HEK293 (cell line): ENCODE measurements at regions not wholly inside any gene's neighbourhood (a gene's known extent, or its start where the extent isn't known, plus 50 kb on each side); places are given as distances from the start of the nearest gene placed in this dataset.

Experiments used
- GLI2 ChIP-seq: fragments of 450-650 bp; formaldehyde crosslinking; IDR thresholded peaks from 2 replicates; pipeline ENCODE4; 2017; ENCODE audit warnings: missing biosample characterization, missing genetic modification characterization, low read depth, borderline replicate concordance
- MEIS1 ChIP-seq: sonication (generic); formaldehyde crosslinking; IDR thresholded peaks from 2 replicates; pipeline ENCODE4 v1.8.1; 2022; ENCODE audit warnings: missing genetic modification reagents, mild to moderate bottlenecking, borderline replicate concordance
- TRIM28 ChIP-seq: IDR thresholded peaks from 2 replicates; pipeline ENCODE4 v1.6.1; 2011; ENCODE audit warnings: low read length, control low read depth, borderline replicate concordance
- ZNF10 ChIP-seq: fragments of 450-650 bp; formaldehyde crosslinking; IDR thresholded peaks from 2 replicates; pipeline ENCODE4 v1.5.1; 2017; ENCODE audit warnings: missing biosample characterization, missing genetic modification characterization
- ZNF138 ChIP-seq: fragments of 450-650 bp; formaldehyde crosslinking; IDR thresholded peaks from 2 replicates; pipeline ENCODE4 v1.5.1; 2016; ENCODE audit warnings: missing biosample characterization, missing genetic modification characterization, borderline replicate concordance
- ZNF521 ChIP-seq: fragments of 450-650 bp; formaldehyde crosslinking; IDR thresholded peaks from 2 replicates; pipeline ENCODE4 v1.5.1; 2017; ENCODE audit warnings: missing biosample characterization, mild to moderate bottlenecking, missing genetic modification characterization
- ZNF776 ChIP-seq: fragments of 450-650 bp; formaldehyde crosslinking; IDR thresholded peaks from 2 replicates; pipeline ENCODE4 v1.5.0; 2017; ENCODE audit warnings: missing biosample characterization, missing genetic modification characterization, borderline replicate concordance
- TF ChIP-seq, protein P1 (sequence below): fragments of 450-650 bp; formaldehyde crosslinking; IDR thresholded peaks from 2 replicates; pipeline ENCODE4 v1.5.1; 2016; ENCODE audit warnings: missing biosample characterization, missing genetic modification characterization
- TF ChIP-seq, protein P2 (sequence below): IDR thresholded peaks from 2 replicates; pipeline ENCODE4 v1.6.1; 2011; ENCODE audit warnings: mild to moderate bottlenecking, low read depth, low read length, borderline replicate concordance
- TF ChIP-seq, protein P3 (sequence below): sonication (generic); formaldehyde crosslinking; IDR thresholded peaks from 2 replicates; pipeline ENCODE4 v1.8.1; 2022; ENCODE audit warnings: mild to moderate bottlenecking, moderate library complexity, missing genetic modification reagents
- TF ChIP-seq, protein P4 (sequence below): fragments of 450-650 bp; formaldehyde crosslinking; IDR thresholded peaks from 2 replicates; pipeline ENCODE4 v1.5.1; 2016; ENCODE audit warnings: missing biosample characterization, missing genetic modification characterization, borderline replicate concordance
- TF ChIP-seq, protein P5 (sequence below): fragments of 450-650 bp; formaldehyde crosslinking; IDR thresholded peaks from 2 replicates; pipeline ENCODE4 v1.5.1; 2016; ENCODE audit warnings: missing biosample characterization, missing genetic modification characterization, borderline replicate concordance

DNA sequence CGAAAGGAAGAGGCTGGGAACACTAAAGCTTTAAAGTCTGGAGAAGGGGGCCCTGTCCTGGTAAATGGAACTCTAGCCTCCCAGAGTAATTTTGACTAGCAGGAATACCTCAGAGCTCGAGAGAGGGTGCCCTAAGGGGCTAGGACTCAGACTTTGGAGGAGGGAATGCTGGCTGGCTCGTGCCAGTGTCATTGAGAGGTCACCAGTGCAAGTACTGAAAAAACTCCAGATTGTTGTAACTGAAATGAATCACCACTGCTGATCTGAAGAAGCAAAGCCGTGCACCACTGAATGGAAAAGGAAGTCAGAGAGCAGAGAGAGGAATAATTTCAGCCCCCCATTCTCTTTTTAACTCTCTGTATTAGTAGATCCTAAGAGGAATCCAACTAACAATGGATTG lies 690.2 kb downstream of the FAT4 start:
- TF ChIP-seq, protein P1, sequence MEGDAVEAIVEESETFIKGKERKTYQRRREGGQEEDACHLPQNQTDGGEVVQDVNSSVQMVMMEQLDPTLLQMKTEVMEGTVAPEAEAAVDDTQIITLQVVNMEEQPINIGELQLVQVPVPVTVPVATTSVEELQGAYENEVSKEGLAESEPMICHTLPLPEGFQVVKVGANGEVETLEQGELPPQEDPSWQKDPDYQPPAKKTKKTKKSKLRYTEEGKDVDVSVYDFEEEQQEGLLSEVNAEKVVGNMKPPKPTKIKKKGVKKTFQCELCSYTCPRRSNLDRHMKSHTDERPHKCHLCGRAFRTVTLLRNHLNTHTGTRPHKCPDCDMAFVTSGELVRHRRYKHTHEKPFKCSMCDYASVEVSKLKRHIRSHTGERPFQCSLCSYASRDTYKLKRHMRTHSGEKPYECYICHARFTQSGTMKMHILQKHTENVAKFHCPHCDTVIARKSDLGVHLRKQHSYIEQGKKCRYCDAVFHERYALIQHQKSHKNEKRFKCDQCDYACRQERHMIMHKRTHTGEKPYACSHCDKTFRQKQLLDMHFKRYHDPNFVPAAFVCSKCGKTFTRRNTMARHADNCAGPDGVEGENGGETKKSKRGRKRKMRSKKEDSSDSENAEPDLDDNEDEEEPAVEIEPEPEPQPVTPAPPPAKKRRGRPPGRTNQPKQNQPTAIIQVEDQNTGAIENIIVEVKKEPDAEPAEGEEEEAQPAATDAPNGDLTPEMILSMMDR (tag by site-specific recombination), result no peak
- TF ChIP-seq MEIS1 (CRISPR knock-in tag) (no peak), TRIM28 (no peak), ZNF776 (tag by site-specific recombination) (no peak), ZNF138 (tag by site-specific recombination) (no peak), ZNF10 (tag by site-specific recombination) (no peak), ZNF521 (tag by site-specific recombination) (no peak), GLI2 (tag by site-specific recombination) (no peak)
- TF ChIP-seq, protein P2, sequence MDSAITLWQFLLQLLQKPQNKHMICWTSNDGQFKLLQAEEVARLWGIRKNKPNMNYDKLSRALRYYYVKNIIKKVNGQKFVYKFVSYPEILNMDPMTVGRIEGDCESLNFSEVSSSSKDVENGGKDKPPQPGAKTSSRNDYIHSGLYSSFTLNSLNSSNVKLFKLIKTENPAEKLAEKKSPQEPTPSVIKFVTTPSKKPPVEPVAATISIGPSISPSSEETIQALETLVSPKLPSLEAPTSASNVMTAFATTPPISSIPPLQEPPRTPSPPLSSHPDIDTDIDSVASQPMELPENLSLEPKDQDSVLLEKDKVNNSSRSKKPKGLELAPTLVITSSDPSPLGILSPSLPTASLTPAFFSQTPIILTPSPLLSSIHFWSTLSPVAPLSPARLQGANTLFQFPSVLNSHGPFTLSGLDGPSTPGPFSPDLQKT, result no peak
- TF ChIP-seq, protein P3, sequence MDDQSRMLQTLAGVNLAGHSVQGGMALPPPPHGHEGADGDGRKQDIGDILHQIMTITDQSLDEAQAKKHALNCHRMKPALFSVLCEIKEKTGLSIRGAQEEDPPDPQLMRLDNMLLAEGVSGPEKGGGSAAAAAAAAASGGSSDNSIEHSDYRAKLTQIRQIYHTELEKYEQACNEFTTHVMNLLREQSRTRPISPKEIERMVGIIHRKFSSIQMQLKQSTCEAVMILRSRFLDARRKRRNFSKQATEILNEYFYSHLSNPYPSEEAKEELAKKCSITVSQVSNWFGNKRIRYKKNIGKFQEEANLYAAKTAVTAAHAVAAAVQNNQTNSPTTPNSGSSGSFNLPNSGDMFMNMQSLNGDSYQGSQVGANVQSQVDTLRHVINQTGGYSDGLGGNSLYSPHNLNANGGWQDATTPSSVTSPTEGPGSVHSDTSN, result no peak
- TF ChIP-seq, protein P4, sequence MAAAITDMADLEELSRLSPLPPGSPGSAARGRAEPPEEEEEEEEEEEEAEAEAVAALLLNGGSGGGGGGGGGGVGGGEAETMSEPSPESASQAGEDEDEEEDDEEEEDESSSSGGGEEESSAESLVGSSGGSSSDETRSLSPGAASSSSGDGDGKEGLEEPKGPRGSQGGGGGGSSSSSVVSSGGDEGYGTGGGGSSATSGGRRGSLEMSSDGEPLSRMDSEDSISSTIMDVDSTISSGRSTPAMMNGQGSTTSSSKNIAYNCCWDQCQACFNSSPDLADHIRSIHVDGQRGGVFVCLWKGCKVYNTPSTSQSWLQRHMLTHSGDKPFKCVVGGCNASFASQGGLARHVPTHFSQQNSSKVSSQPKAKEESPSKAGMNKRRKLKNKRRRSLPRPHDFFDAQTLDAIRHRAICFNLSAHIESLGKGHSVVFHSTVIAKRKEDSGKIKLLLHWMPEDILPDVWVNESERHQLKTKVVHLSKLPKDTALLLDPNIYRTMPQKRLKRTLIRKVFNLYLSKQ (tag by site-specific recombination), result no peak
- TF ChIP-seq, protein P5, sequence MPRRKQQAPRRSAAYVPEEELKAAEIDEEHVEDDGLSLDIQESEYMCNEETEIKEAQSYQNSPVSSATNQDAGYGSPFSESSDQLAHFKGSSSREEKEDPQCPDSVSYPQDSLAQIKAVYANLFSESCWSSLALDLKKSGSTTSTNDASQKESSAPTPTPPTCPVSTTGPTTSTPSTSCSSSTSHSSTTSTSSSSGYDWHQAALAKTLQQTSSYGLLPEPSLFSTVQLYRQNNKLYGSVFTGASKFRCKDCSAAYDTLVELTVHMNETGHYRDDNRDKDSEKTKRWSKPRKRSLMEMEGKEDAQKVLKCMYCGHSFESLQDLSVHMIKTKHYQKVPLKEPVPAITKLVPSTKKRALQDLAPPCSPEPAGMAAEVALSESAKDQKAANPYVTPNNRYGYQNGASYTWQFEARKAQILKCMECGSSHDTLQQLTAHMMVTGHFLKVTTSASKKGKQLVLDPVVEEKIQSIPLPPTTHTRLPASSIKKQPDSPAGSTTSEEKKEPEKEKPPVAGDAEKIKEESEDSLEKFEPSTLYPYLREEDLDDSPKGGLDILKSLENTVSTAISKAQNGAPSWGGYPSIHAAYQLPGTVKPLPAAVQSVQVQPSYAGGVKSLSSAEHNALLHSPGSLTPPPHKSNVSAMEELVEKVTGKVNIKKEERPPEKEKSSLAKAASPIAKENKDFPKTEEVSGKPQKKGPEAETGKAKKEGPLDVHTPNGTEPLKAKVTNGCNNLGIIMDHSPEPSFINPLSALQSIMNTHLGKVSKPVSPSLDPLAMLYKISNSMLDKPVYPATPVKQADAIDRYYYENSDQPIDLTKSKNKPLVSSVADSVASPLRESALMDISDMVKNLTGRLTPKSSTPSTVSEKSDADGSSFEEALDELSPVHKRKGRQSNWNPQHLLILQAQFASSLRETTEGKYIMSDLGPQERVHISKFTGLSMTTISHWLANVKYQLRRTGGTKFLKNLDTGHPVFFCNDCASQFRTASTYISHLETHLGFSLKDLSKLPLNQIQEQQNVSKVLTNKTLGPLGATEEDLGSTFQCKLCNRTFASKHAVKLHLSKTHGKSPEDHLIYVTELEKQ (tag by site-specific recombination), result no peak
